ENCODE measurements at regions not wholly inside any gene's neighbourhood (a gene's known extent, or its start where the extent isn't known, plus 50 kb on each side); places are given as distances from the start of the nearest gene placed in this dataset.

DNA sequence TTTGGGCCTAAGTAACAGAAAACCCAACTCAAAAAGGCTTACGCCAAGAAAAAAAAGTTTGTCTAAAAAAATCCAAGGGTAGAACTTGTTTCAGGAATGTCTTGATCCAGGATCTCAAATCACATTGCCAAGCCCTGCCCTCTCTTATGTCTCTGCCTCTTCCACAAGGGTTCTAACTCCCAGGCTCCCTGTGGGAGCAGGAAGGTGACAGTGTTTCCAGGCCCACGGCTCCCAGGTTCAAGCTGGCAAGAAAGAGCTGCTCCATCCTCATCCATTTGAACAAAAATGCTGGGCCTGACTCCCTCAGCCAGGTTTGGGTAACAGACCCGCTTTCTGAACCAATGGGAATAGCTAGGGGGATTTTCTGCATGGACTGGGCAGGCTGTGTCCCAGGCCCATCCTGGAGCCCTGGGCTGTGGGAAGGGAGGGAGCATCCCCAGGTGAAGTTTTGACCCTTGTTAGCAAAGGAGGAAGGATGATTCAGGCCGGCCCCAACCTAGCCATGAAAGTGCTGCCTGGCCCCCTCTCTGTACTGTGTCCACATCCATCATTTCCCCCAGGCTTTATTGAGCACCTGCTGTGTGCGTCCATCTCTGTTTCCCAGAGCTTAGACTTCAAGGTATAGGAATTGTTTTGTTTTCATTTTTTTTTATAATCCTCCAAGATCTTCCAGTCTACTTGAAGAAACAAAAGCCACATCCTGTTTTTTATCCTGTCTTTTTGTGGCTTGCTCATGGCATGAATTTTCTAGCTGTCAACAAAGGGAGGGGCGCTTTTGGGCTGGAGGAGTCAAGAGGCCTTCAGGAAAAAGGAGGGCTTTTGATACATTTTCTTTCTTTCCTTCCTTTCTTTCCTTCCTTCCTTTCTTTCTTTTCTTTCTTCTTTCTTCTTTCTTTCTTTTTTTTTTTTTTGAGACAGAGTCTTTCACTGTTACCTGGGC is 159.8 kb downstream of the TFAP2C start:
- no peak for DNase-seq (ENCODE audit: low spot score)
- Histone ChIP-seq H3K27ac (peak overlapping the region; percentile 42), H3K79me2 (no peaks in the 10 kb centered on the region), H3K4me1 (ENCODE audit: insufficient read depth) (peaks cover 5% of the 10 kb centered on the region), H3K9me3 (ENCODE audit: low read depth) (no peaks in the 10 kb centered on the region), H3K9me2 (replicated peaks; ENCODE audit: insufficient read depth) (no peaks in the 10 kb centered on the region), H4K20me1 (ENCODE audit: insufficient read depth, poor library complexity, severe bottlenecking) (no peaks in the 10 kb centered on the region), H3K4me3 (no peak overlapping the region), H3K4me2 (no peak overlapping the region), H2AFZ (no peak overlapping the region), H3K27me3 (no peaks in the 10 kb centered on the region), H3K36me3 (replicated peaks; ENCODE audit: insufficient read depth, low read depth) (no peaks in the 10 kb centered on the region)
- TF ChIP-seq EZH2 (IDR thresholded peaks at IDR 0.05; ENCODE audit: borderline replicate concordance), result no peak
- TF ChIP-seq, protein P1, sequence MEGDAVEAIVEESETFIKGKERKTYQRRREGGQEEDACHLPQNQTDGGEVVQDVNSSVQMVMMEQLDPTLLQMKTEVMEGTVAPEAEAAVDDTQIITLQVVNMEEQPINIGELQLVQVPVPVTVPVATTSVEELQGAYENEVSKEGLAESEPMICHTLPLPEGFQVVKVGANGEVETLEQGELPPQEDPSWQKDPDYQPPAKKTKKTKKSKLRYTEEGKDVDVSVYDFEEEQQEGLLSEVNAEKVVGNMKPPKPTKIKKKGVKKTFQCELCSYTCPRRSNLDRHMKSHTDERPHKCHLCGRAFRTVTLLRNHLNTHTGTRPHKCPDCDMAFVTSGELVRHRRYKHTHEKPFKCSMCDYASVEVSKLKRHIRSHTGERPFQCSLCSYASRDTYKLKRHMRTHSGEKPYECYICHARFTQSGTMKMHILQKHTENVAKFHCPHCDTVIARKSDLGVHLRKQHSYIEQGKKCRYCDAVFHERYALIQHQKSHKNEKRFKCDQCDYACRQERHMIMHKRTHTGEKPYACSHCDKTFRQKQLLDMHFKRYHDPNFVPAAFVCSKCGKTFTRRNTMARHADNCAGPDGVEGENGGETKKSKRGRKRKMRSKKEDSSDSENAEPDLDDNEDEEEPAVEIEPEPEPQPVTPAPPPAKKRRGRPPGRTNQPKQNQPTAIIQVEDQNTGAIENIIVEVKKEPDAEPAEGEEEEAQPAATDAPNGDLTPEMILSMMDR (IDR thresholded peaks at IDR 0.05; ENCODE audit: poor library complexity), result no peak
- TF ChIP-seq EZH2phosphoT487 (IDR thresholded peaks at IDR 0.05; ENCODE audit: low read depth, severe bottlenecking, unreplicated experiment), result no peak
- WGBS (ENCODE audit: low lambda C conversion rate, missing lambda C conversion rate), result 94% methylated on average over 6 of the region's 6 CpGs

DNA sequence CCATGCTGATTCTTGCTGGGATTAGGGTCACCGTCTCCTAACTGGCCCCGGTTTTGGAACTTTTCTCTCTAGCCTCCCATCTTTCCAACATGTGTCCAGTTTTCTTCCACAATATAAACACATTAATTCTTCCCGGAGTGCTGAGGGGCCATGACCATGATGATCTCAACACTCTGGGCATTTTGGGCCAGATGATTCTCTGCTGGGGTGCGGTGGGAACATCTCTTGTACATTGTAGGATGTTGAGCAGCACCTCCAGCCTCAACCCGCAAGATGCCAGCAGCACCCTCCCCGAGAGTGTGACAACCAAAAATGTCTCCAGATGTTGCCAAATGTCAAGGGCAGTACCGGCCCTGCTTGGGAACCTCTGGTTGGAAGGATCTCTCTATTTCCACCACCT is 164.8 kb downstream of the TFAP2C start:
- no peaks in the 10 kb centered on the region for H3K27me3 ChIP-seq
- H3K9me2 ChIP-seq (replicated peaks; ENCODE audit: insufficient read depth), result no peaks in the 10 kb centered on the region
- H3K36me3 ChIP-seq (replicated peaks; ENCODE audit: insufficient read depth, low read depth), result no peaks in the 10 kb centered on the region
- no peaks in the 10 kb centered on the region for H3K4me1 ChIP-seq (ENCODE audit: insufficient read depth)
- no peak overlapping the region for H3K4me2 ChIP-seq
- H4K20me1 ChIP-seq (ENCODE audit: insufficient read depth, poor library complexity, severe bottlenecking), result no peaks in the 10 kb centered on the region
- DNase-seq (ENCODE audit: low spot score), result no peak
- no peak overlapping the region for H2AFZ ChIP-seq
- TF ChIP-seq, protein P1 (IDR thresholded peaks at IDR 0.05; ENCODE audit: poor library complexity), result no peak
- TF ChIP-seq EZH2 (IDR thresholded peaks at IDR 0.05; ENCODE audit: borderline replicate concordance) (no peak), EZH2phosphoT487 (IDR thresholded peaks at IDR 0.05; ENCODE audit: low read depth, severe bottlenecking, unreplicated experiment) (no peak)
- no peaks in the 10 kb centered on the region for H3K9me3 ChIP-seq (ENCODE audit: low read depth)
- H3K4me3 ChIP-seq, result no peak overlapping the region
- H3K79me2 ChIP-seq, result no peaks in the 10 kb centered on the region
- no peak overlapping the region for H3K27ac ChIP-seq
- WGBS (ENCODE audit: low lambda C conversion rate, missing lambda C conversion rate), result 88% methylated on average over 7 of the region's 7 CpGs

DNA sequence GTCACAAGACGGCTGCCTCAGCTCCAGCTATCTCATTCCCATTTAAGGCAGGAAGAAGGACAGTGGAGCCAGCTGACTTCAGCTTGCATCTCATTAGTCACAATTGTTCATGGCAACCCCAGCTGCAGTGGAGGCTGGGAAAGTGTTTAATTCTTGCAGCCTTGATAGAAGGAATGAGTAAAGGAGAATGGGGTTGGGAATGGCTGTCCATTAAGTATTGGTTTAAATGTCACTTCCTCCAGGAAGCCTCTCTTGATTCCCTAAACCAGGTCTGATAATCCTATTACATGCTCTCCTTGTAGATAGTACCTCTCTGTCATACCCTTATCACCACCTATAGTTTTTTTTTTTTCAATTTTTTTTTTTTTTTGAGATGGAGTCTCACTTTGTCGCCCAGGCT is 166.4 kb downstream of the TFAP2C start:
- 83% methylated on average over 2 of the region's 2 CpGs for WGBS (ENCODE audit: low lambda C conversion rate, missing lambda C conversion rate)
- TF ChIP-seq, protein P1 (IDR thresholded peaks at IDR 0.05; ENCODE audit: poor library complexity), result no peak
- no peak for TF ChIP-seq EZH2phosphoT487 (IDR thresholded peaks at IDR 0.05; ENCODE audit: low read depth, severe bottlenecking, unreplicated experiment)

More for the DNA sequence above, 166.4 kb downstream of the TFAP2C start:
- Histone ChIP-seq H3K27ac (no peak overlapping the region), H3K4me1 (ENCODE audit: insufficient read depth) (no peaks in the 10 kb centered on the region), H3K36me3 (replicated peaks; ENCODE audit: insufficient read depth, low read depth) (no peaks in the 10 kb centered on the region), H3K4me2 (no peak overlapping the region), H3K4me3 (no peak overlapping the region), H3K79me2 (no peaks in the 10 kb centered on the region), H3K27me3 (peaks cover 2% of the 10 kb centered on the region), H4K20me1 (ENCODE audit: insufficient read depth, poor library complexity, severe bottlenecking) (no peaks in the 10 kb centered on the region), H3K9me3 (ENCODE audit: low read depth) (no peaks in the 10 kb centered on the region), H3K9me2 (replicated peaks; ENCODE audit: insufficient read depth) (no peaks in the 10 kb centered on the region), H2AFZ (no peak overlapping the region)
- no peak for DNase-seq (ENCODE audit: low spot score)
